HG02588 (cell line): ENCODE measurements at regions not wholly inside any gene's neighbourhood (a gene's known extent, or its start where the extent isn't known, plus 50 kb on each side); places are given as distances from the start of the nearest gene placed in this dataset.
"Not testable (repeated sequence)": the region's sequence is repeated elsewhere in the genome, so short reads cannot be mapped to it uniquely, and the experiment has no call there.

ENCODE experiments used
- ATAC-seq: cut with Tn5 transposase; IDR thresholded peaks from one replicate; pipeline ENCODE4 v1.9.1; 2021; ENCODE audit warnings: mild to moderate bottlenecking, moderate library complexity; ENCODE audit not compliant: unreplicated experiment

DNA sequence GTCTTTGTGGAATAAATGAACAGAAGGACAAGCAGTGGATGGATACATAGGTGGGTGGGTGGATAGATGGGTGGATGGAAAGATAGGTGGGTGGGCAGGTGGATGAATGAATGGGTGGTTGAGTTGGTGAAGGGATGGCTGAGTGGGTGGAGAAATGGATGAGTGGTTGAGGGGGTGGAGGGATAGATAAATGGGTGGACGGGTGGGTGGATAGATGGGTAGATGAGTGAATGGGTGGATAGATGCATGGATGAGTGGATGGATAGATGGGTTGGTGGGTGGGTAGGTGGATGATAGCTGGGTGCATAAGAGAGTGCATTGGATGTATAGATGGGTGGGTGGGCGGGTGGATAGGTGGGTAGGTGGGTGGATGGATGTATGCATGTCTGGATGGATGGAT, 63.5 kb downstream of the UNC93B1 start:
- ATAC-seq, result not testable (repeated sequence)

DNA sequence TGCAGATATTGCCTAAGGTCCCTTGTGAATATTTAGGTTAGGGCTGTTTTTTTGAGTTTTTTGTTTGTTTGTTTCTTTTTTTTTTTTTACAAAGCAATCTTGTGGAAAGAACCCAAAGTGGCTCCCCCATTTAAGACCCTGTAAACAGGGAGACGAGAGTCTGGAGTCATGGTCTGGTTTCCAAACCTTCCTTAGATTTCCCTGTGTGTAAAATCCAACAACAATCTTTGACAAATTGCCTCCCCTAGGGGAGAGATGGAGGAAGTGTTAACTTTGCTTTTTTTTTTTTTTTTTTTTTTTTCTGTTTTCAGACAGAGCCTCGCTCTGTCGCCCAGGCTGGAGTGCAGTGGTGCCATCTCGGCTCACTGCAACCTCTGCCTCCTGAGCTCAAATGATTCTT, 64.9 kb downstream of the UNC93B1 start:
- ATAC-seq, result not testable (repeated sequence)

DNA sequence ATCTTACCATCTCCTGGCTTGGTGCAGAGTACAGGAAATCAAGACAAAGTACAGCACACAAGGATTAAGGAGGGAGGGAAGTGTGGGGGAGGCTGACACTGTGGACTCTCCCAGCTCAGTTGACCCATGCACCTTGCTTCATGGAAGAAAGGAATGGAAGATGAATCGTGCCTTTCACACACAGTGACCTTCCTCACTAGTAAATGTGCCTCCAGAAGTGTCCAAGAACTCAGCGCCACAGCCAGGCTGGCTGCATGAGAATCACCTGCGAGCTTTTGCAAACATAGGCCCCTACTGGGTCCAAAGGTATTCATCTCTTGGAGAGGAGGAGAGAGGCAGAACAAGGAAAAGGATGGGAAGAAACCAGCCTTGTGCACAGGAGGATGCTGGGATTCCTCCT, 65.5 kb downstream of the UNC93B1 start:
- not testable (repeated sequence) for ATAC-seq

DNA sequence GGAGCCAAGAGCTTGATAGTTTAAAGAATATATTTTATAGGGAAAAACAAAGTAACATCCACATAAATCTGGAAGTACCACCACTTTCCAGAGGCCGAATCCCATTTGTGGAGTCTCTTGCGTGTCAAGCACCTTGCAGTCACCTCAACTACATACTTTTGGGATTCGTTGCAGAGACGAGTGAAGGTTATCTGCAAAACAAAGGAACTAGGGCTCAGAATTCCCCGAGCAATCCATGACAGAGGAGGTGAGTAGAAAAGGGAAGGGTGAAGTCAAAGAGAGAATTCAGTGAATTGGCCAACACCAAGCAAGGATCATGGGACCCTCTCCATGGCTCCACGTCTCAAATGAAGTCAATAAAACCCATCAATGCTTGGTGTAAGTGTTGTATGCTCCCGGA, 80.3 kb downstream of the UNC93B1 start:
- not testable (repeated sequence) for ATAC-seq

DNA sequence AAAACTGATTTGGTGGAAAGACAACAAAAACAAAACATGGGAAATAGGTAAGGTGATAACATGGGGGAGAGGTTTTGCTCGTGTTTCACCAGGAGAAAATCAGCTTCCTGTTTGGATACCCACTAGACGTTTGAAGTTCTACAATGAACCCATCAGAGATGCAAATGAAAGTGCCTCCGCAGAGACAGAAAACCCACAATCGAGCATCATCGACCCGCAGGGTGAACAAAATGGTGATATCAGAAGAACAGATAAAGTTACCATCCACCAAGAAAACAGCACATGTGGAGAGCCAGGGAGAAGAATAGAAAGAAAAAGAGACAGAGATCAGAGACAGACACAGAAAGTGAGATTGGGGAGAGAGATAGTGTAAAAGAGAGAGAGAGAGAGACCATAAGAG, 83.4 kb downstream of the UNC93B1 start:
- not testable (repeated sequence) for ATAC-seq

DNA sequence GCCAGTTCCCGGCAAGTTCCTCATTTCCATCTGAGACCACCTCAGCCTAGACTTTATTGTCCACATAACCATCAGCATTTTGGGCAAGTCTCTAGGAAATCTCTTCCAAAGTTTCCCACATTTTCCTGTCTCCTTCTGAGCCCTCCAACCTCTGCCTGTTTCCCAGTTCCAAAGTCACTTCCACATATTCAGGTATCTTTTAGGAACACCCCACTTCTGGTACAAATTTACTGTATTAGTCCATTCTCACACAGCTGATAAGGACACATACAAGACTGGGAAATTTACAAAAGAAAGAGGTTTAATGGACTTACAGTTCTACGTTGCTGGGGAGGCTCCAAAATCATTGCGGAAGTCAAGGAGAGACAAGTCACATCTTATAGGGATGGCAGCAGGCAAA, 91.7 kb downstream of the UNC93B1 start:
- not testable (repeated sequence) for ATAC-seq

DNA sequence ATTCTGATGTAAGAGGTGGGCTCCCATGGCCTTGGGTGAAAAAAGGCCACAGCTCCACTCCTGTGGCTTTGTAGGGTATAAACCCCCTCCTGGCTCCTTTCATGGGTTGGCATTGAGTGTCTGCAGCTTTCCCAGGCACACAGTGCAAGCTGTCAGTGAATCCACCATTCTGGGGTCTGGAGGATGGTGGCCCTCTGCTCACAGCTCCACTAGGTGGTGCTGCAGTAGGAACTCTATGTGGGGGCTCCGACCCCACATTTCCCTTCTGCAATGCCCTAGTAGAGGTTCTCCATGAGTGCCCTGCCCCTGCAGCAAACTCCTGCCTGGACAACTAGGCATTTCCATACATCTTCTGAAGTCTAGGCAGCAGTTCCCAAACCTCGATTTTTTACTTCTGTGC, 92.7 kb downstream of the UNC93B1 start:
- not testable (repeated sequence) for ATAC-seq

DNA sequence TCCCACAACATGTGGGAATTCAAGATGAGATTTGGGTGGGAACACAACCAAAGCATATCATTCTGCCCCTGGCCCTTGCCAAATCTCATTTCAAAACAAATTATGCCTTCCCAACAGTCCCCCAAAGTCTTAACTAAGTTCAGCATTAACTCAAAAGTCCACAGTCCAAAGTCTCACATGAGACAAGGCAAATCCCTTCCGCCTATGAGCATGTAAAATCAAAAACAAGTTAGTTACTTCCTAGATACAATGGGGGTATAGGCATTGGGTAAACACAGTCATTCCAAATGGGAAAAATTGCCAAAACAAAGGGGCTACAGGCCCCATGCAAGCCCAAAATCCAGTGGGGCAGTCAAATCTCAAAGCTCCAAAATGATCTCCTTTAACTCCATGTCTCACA, 93.1 kb downstream of the UNC93B1 start:
- not testable (repeated sequence) for ATAC-seq

DNA sequence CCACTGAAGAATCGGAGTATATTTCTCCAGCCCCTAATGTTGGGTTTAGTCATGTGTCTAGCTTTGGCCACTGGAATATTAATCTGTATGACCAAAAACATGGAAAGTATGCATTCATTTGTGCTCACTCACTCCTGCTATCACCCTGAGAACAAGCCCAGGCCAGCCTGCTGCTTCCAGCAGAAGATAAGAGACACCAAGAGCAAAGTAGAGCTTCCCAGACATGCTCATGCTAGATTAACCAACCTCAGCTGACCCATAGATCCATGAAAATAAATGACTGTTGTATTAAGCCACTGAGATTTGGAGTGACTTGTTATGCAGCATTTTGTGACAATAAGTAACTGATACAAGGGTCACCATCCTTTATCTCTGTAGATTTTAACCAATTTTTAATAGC, 96.9 kb downstream of the UNC93B1 start:
- not testable (repeated sequence) for ATAC-seq

DNA sequence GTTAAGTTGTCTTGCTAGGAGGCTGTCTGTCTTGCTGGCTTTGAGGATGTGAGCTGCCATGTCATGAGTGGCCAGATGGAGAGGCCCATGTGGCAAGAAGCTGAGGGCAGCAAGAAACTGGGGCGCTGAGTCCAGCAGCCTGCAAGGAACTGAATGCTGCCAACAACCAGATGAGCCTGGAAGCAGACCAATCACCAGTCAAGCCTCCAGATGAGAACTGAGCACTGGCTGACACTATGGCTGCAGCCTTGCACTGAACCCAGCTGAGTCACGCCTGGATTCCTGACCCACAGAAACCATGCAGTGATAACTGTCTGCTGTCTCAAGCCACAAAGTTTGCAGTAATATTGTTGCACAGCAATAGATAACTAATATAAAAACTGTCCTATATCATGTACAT, 104.4 kb downstream of the UNC93B1 start:
- not testable (repeated sequence) for ATAC-seq

DNA sequence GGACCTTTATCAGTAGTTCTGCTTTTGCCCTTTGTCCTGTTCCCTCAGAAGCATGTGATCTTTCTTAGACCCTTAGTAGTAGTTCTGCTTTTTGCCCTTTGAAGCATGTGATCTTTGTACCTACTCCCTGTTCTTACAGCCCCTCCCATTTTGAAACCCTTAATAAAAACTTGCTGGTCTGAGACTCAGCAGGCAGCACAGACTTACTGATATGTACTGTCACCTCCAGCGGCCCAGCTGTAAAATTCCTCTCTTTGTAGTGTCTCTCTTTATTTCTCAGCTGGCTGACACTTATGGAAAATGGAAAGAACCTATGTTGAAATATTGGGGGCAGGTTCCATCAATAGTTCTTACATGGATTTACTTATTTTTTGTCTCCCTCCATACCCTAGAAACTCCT, 110.4 kb downstream of the UNC93B1 start:
- ATAC-seq, result not testable (repeated sequence)

DNA sequence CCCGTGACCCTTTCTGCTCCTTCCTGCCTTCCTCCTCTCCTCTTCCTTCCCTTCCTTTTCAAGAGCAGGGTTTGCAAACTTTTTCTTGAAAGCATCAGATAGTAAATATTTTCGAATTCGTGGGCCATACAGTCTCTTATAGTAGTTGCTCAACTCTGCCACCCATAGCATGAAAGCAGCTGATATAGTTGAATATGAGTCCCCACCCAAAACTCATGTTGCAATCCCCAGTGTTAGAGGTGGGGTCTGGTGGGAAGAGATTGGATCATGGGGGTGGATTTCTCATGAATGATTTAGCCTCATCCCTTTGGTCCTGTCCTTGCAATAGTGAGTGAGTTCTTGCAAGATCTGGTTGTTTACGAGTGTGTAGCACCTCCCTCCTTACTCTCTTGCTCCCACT, 114.3 kb downstream of the UNC93B1 start:
- not testable (repeated sequence) for ATAC-seq

DNA sequence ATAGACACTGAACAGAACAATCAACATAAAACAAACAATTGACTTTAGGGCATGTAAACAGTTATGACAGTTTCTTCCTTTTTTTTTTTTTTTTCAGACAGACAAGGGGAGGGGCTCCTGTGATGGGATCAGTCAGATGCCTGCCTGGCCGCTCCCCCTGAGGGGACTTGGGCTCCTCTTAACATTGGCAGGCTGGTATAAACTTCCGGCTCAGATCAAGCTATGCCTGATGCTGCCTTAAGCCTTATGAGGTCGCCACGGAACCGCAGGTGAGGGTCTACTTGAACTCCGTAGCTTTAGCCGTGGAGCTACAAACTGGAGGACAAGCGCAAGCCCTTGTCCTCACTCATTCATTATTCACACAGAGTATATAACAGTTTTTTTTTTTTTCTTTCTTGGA, 115.8 kb downstream of the UNC93B1 start:
- ATAC-seq, result not testable (repeated sequence)

DNA sequence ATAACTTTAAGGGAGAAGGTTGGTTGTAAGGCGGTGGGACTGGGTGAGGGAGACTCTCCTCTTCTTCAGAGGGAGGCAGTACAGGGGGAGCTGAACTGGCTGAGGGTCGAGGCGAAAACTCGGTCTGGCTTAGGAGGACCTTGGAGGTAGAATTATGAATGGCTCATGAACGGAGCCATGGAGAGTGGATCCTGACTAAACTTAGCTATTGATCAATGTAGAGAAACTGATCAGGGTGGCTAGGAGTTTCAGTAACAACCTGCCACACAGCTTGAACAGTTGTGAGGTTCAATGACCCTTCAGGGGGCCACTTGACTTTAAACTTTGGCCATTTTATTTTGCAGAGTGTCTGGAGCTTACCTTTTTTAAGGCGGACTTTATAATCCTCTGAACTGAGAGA, 117.2 kb downstream of the UNC93B1 start:
- ATAC-seq, result not testable (repeated sequence)

DNA sequence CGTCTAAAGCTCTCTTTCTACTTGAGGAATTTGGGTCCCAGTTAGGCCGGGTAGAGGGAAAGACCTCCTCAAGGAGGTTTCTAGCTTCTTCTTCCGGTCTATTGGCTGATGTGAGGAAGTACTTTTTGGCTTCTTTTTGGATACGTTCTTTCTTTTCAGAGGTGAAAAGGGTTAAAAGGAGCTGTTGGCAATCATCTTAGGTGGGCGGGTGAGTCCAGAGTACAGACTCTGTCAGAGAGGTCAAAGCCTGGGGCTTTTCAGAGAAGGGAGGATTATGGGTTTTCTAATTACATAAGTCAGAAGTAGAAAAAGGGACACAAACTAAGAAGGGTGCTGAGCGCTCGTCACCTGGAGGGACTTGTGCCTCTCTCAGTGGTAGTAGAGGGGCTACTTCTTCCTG, 117.7 kb downstream of the UNC93B1 start:
- ATAC-seq, result not testable (repeated sequence)

DNA sequence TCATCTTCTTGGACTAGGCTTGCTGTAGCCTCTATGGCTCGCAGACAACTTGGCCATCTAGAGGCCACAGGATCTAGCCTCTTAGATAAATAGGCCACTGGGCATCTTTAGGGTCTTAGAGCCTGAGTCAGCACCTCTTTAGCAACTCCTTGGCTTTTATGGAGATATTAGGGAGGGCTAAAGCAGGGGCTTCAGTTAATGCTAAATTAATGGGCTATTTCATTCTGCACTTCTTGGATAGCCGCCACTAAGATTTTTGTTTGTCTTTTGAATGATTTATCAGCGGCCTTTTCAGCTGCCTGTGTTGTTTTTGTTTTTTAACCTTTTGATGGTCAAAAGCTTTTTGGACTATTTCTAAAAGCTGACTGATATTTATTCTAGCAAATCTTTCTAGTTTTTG, 118.3 kb downstream of the UNC93B1 start:
- ATAC-seq, result not testable (repeated sequence)

DNA sequence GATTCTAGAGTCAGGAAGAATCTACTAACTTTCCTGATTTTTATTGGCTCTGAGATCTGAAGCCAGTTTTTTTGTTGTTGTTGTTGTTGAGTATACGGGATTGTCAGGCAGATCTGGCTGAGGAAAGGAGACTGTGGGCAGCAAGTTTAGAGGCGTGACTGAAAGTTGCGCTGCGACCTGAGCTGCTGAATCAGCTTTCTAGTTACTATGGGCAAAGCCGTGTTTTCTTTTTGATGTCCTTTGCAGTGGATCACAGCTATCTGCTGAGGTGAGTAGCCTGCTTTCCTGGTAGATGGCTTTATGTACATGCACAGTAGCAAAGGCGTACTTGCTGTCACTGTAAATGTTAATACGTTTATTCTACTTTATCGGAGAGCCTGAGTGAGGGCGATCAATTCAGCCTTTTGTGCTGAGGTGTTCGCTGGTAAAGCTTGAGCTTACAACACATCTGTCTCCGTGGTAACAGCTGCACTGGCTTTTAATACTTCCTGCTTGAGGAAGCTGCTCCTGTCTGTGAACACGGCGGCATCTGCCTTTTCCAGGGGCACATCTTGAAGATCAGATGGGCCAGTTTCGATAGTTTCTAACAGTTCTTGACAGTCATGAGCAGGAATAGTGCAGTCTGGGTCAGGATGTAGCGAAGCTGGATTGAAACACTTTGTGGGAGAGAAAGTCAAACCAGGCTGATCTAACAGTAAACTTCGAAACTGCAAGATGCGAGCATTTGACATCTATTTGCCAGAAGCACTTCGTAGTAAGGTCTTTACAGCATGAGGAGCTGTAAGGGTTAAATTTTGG, 118.9 kb downstream of the UNC93B1 start:
- not testable (repeated sequence) for ATAC-seq

DNA sequence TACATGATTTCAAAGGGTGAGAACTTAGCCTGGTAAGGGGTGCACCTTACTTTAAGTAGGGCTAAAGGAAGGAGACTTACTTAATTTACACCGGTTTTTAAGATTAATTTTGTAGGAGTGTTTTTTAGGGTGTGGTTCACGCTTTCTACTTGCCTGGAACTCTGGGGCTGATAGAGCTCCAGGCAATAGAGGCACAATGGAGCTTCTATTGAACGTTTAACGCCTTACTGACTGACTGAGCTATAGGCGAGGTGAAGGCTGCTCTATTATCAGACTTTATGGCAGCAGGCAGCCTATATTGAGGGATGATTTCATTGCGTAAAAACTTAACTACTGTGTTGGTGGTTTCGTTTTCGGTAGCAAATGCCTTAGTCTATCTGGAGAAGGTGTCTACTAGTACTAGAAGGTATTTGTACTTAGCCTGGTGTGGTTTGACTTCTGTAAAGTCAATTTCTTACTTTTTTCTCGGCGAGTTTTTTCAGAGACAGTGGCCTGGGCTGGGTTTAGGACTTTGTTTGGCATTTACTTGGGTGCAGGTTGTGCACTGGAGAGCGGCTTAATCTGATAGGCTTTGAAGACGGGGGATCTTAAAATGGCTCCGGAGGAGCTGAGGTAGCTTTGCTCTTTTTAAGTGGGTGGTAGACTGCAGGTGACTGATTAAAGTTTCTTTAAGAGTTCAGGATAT, 119.7 kb downstream of the UNC93B1 start:
- not testable (repeated sequence) for ATAC-seq

DNA sequence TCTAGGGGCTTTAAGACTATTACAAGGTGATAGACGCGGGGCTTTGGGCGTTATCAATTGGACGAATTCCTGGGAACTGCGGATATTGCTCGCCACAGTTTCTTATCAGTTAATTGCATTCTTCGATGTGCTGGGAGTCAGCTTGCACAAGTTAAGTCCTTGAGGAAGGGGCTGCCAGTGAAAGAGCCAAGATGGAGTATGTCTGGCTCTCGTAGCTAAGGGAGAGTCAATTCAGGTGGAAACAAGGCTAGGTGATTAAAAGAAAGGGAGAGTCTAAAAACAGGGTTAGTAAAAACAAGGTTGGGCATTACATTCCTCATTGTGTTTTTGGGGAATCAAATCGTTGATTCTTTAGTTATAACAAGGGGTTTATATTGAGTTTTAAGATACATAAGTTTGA, 121.6 kb downstream of the UNC93B1 start:
- not testable (repeated sequence) for ATAC-seq

DNA sequence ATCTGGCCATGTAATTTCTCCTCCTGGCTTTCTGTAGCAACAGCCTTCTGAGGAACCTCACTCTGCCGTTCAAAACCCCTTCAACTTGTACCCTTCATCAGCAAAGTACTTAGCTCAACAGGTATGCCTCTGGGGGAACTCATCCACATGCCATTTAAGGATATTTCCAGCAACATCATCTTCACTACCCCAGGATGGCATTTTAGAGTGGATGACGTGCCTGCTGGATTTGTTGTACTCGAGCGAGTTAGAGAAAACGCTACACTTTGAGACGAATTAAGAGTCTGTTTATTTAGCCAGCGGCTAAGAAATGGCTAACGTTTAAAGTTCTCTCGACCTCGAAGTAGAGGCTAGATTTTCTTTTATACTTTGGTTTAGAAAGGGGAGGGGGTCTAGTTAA, 122.1 kb downstream of the UNC93B1 start:
- ATAC-seq, result not testable (repeated sequence)

DNA sequence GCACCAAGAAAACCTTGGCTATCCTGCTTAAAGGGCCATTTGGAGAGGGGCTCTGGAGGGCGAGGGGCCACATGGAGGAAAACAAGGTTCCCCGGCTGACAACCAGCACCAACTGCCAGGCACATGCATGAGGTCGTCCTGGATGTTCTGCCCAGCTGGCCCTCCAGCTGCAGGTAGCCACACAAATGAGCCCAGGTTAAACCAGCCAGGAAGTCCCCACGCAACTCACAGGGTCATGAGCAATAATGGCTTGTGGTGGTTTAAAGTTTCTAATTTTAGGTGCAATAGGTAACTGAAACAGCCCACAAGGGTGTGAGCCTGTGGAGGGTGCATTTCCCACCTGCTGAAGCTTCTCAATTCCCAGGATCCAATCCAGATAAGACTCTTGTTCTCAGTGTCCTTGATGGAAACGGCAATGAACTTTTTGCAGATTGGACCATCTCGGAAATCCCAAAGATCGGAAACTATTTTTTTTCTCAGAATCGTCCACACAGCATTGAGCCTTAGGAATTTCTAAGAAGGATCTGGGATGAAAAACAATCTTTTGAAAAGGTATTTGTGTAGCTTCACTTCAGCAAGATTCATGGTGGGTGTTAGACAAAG, 123.2 kb downstream of the UNC93B1 start:
- ATAC-seq, result not testable (repeated sequence)

DNA sequence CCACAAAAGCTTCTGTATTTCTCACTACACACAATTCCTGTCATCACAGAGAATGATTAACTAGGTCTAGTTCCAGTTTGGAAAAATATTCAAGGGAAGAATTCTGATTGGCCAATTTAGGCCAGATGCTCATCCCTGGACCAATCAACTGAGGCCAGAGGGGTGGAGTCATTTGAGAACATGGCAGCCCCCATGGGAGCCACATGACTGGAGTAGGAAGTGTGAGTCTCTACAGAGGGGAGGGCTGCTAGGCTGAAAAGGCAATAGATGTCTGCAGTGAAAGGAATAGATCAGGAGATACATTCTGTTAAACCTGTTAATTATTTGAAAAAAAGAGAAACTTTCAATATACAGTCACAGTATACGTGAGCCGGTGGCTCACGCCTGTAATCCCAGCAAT, 125.2 kb downstream of the UNC93B1 start:
- not testable (repeated sequence) for ATAC-seq
